HG03108 (cell line): ENCODE measurements at regions not wholly inside any gene's neighbourhood (a gene's known extent, or its start where the extent isn't known, plus 50 kb on each side); places are given as distances from the start of the nearest gene placed in this dataset.
"Not testable (repeated sequence)": the region's sequence is repeated elsewhere in the genome, so short reads cannot be mapped to it uniquely, and the experiment has no call there.

Experiments
- ATAC-seq: cut with Tn5 transposase; IDR thresholded peaks from one replicate; pipeline ENCODE4 v1.9.1; 2021; ENCODE audit warnings: moderate library complexity; ENCODE audit not compliant: unreplicated experiment

GRCh38 chr2:204140246-204140645, 203.7 kb downstream of the ICOS start:
- ATAC-seq: no peak

GRCh38 chr2:204143216-204144014, 206.9 kb downstream of the ICOS start:
- ATAC-seq: no peak

GRCh38 chr2:204144492-204144891, 207.9 kb downstream of the ICOS start:
- no peak for ATAC-seq

GRCh38 chr2:204145263-204145751, 208.7 kb downstream of the ICOS start:
- ATAC-seq: peak; percentile 93

GRCh38 chr2:204145791-204146190, 209.2 kb downstream of the ICOS start:
- ATAC-seq: no peak

- ATAC-seq: not testable (repeated sequence)
Measured at GRCh38 chr2:204147040-204147439, 210.5 kb downstream of the ICOS start.

- ATAC-seq: no peak
Measured at GRCh38 chr2:204150721-204151120, 214.2 kb downstream of the ICOS start.

- no peak for ATAC-seq
Measured at GRCh38 chr2:204152616-204153015, 216.1 kb downstream of the ICOS start.

- no peak for ATAC-seq
Measured at GRCh38 chr2:204154863-204155262, 218.3 kb downstream of the ICOS start.

GRCh38 chr2:204156456-204156855, 219.9 kb downstream of the ICOS start:
- no peak for ATAC-seq

- no peak for ATAC-seq
Measured at GRCh38 chr2:204157684-204158083, 221.1 kb downstream of the ICOS start.

GRCh38 chr2:204159526-204159925, 223.0 kb downstream of the ICOS start:
- no peak for ATAC-seq

GRCh38 chr2:204160989-204161388, 224.4 kb downstream of the ICOS start:
- ATAC-seq: no peak

- ATAC-seq: no peak
Measured at GRCh38 chr2:204161886-204162285, 225.3 kb downstream of the ICOS start.

- ATAC-seq: no peak
Measured at GRCh38 chr2:204166961-204167360, 230.4 kb downstream of the ICOS start.

GRCh38 chr2:204167670-204168069, 231.1 kb downstream of the ICOS start:
- not testable (repeated sequence) for ATAC-seq

GRCh38 chr2:204170411-204170810, 233.8 kb downstream of the ICOS start:
- no peak for ATAC-seq

GRCh38 chr2:204171432-204172144, 235.0 kb downstream of the ICOS start:
- ATAC-seq: no peak

- ATAC-seq: no peak
Measured at GRCh38 chr2:204172145-204172600, 235.6 kb downstream of the ICOS start.

GRCh38 chr2:204174034-204174433, 237.5 kb downstream of the ICOS start:
- ATAC-seq: no peak

- ATAC-seq: no peak
Measured at GRCh38 chr2:204175552-204176271, 239.1 kb downstream of the ICOS start.
